ENCODE measurements at regions not wholly inside any gene's neighbourhood (a gene's known extent, or its start where the extent isn't known, plus 50 kb on each side); places are given as distances from the start of the nearest gene placed in this dataset.

- H3K27me3 ChIP-seq (ENCODE audit: control insufficient read depth in 3 of 3, insufficient read depth in 3 of 3, low read depth in 1 of 3, low read length in 3 of 3) = no peaks in the 10 kb centered on the region
- no peak overlapping the region for H3K4ac ChIP-seq (ENCODE audit: low read length)
- no peaks in the 10 kb centered on the region for H3K9me3 ChIP-seq (replicated peaks in 1 of 2; ENCODE audit: control insufficient read depth in 2 of 2, insufficient read depth in 1 of 2, low read depth in 1 of 2, low read length in 2 of 2)
- H2BK15ac ChIP-seq (ENCODE audit: low read length) = no peak overlapping the region
- H3K36me3 ChIP-seq (replicated peaks in 1 of 2; ENCODE audit: control insufficient read depth in 2 of 2, insufficient read depth in 2 of 2, low read length in 2 of 2) = no peaks in the 10 kb centered on the region
- H2BK120ac ChIP-seq (ENCODE audit: low read depth, low read length) = no peak overlapping the region
- no peak overlapping the region for H3K14ac ChIP-seq (ENCODE audit: low read length)
- no peak overlapping the region for H3K4me2 ChIP-seq (ENCODE audit: insufficient read depth, low read length, poor library complexity, severe bottlenecking)
- DNase-seq (ENCODE audit: low spot score) = no peak
- H2AFZ ChIP-seq (ENCODE audit: low read length) = no peak overlapping the region
- no peaks in the 10 kb centered on the region for H3K79me1 ChIP-seq (ENCODE audit: low read depth, low read length)
- H3K18ac ChIP-seq (ENCODE audit: low read length) = no peak overlapping the region
- no peak overlapping the region for H3K4me3 ChIP-seq (ENCODE audit: low read length in 2 of 2)
- H4K91ac ChIP-seq (ENCODE audit: low read depth, low read length, poor library complexity) = no peak overlapping the region
- H3K23ac ChIP-seq (ENCODE audit: low read depth, low read length, poor library complexity) = no peak overlapping the region
- no peak overlapping the region for H2BK5ac ChIP-seq (ENCODE audit: low read length)
- no peaks in the 10 kb centered on the region for H3K4me1 ChIP-seq (ENCODE audit: control insufficient read depth in 2 of 2, insufficient read depth in 1 of 2, low read depth in 1 of 2, low read length in 2 of 2)
- H3K27ac ChIP-seq (replicated peaks; ENCODE audit: low read length) = no peak overlapping the region
- no CpG with 5 or more reads among the region's 4 CpGs for WGBS, 2 donors (ENCODE audit: extremely low coverage in 2 of 2, insufficient read length in 2 of 2, insufficient replicate concordance in 1 of 2)
- no peak overlapping the region for H2BK12ac ChIP-seq (ENCODE audit: low read length)
- H3K9ac ChIP-seq (ENCODE audit: low read depth, low read length, poor library complexity) = no peak overlapping the region
- H4K8ac ChIP-seq (ENCODE audit: low read depth, low read length) = no peak overlapping the region
- no peak overlapping the region for H2AK5ac ChIP-seq (ENCODE audit: low read depth, low read length)
These were observed 647.7 kb downstream of the GATA3 start for GRCh38 chr10:8702181-8702580.

DNA sequence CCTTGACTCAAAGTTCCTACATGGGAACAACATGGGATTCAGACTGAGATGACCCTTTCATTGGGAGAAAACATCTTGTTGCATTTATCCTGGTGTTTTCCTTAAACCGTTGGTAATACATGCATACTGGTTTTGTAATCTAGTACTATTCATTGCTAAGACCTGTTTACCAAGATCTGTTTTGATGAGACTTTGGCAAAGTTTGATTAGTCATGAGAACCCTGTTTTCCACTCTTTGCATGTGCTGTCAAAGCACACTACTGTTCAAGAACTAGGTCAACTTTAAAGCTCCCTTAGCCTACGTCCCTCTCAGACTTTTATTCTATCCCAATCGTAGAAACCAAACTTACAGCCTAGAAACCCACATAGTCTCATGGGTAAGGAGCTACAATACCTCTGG is 650.9 kb downstream of the GATA3 start:
- H3K14ac ChIP-seq (ENCODE audit: low read length) = no peak overlapping the region

GRCh38 chr10:8712656-8713055 is 658.2 kb downstream of the GATA3 start:
- Histone ChIP-seq H3K4me1 (ENCODE audit: control insufficient read depth in 2 of 2, insufficient read depth in 1 of 2, low read depth in 1 of 2, low read length in 2 of 2) (no peaks in the 10 kb centered on the region), H2AFZ (ENCODE audit: low read length) (no peak overlapping the region), H3K27me3 (ENCODE audit: control insufficient read depth in 3 of 3, insufficient read depth in 3 of 3, low read depth in 1 of 3, low read length in 3 of 3) (no peaks in the 10 kb centered on the region), H3K36me3 (replicated peaks in 1 of 2; ENCODE audit: control insufficient read depth in 2 of 2, insufficient read depth in 2 of 2, low read length in 2 of 2) (no peaks in the 10 kb centered on the region), H3K4me3 (ENCODE audit: low read length in 2 of 2) (no peak overlapping the region), H2BK5ac (ENCODE audit: low read length) (no peak overlapping the region), H3K4me2 (ENCODE audit: insufficient read depth, low read length, poor library complexity, severe bottlenecking) (no peak overlapping the region), H3K4ac (ENCODE audit: low read length) (no peak overlapping the region), H2BK120ac (ENCODE audit: low read depth, low read length) (no peak overlapping the region), H3K9ac (ENCODE audit: low read depth, low read length, poor library complexity) (no peak overlapping the region), H2BK15ac (ENCODE audit: low read length) (no peak overlapping the region), H3K27ac (replicated peaks; ENCODE audit: low read length) (no peak overlapping the region), H2BK12ac (ENCODE audit: low read length) (no peak overlapping the region), H3K79me1 (ENCODE audit: low read depth, low read length) (no peaks in the 10 kb centered on the region), H3K23ac (ENCODE audit: low read depth, low read length, poor library complexity) (no peak overlapping the region), H3K9me3 (replicated peaks in 1 of 2; ENCODE audit: control insufficient read depth in 2 of 2, insufficient read depth in 1 of 2, low read depth in 1 of 2, low read length in 2 of 2) (no peaks in the 10 kb centered on the region), H4K8ac (ENCODE audit: low read depth, low read length) (no peak overlapping the region), H2AK5ac (ENCODE audit: low read depth, low read length) (no peak overlapping the region), H4K91ac (ENCODE audit: low read depth, low read length, poor library complexity) (no peak overlapping the region), H3K18ac (ENCODE audit: low read length) (no peak overlapping the region), H3K14ac (ENCODE audit: low read length) (no peak overlapping the region)
- no CpG with 5 or more reads among the region's 4 CpGs for WGBS, 2 donors (ENCODE audit: extremely low coverage in 2 of 2, insufficient read length in 2 of 2, insufficient replicate concordance in 1 of 2)
- no peak for DNase-seq (ENCODE audit: low spot score)

More for the DNA sequence above, 650.9 kb downstream of the GATA3 start:
- Histone ChIP-seq H3K9ac (ENCODE audit: low read depth, low read length, poor library complexity) (no peak overlapping the region), H4K8ac (ENCODE audit: low read depth, low read length) (no peak overlapping the region), H2BK5ac (ENCODE audit: low read length) (no peak overlapping the region), H3K4ac (ENCODE audit: low read length) (no peak overlapping the region), H2BK12ac (ENCODE audit: low read length) (no peak overlapping the region), H3K36me3 (replicated peaks in 1 of 2; ENCODE audit: control insufficient read depth in 2 of 2, insufficient read depth in 2 of 2, low read length in 2 of 2) (no peaks in the 10 kb centered on the region), H3K27ac (replicated peaks; ENCODE audit: low read length) (no peak overlapping the region), H3K4me2 (ENCODE audit: insufficient read depth, low read length, poor library complexity, severe bottlenecking) (no peak overlapping the region), H3K23ac (ENCODE audit: low read depth, low read length, poor library complexity) (no peak overlapping the region), H2BK120ac (ENCODE audit: low read depth, low read length) (no peak overlapping the region), H3K9me3 (replicated peaks in 1 of 2; ENCODE audit: control insufficient read depth in 2 of 2, insufficient read depth in 1 of 2, low read depth in 1 of 2, low read length in 2 of 2) (no peaks in the 10 kb centered on the region), H3K18ac (ENCODE audit: low read length) (no peak overlapping the region), H3K79me1 (ENCODE audit: low read depth, low read length) (no peaks in the 10 kb centered on the region), H3K4me3 (ENCODE audit: low read length in 2 of 2) (no peak overlapping the region), H2BK15ac (ENCODE audit: low read length) (no peak overlapping the region), H3K27me3 (ENCODE audit: control insufficient read depth in 3 of 3, insufficient read depth in 3 of 3, low read depth in 1 of 3, low read length in 3 of 3) (no peaks in the 10 kb centered on the region), H4K91ac (ENCODE audit: low read depth, low read length, poor library complexity) (no peak overlapping the region), H2AK5ac (ENCODE audit: low read depth, low read length) (no peak overlapping the region), H3K4me1 (ENCODE audit: control insufficient read depth in 2 of 2, insufficient read depth in 1 of 2, low read depth in 1 of 2, low read length in 2 of 2) (no peaks in the 10 kb centered on the region), H2AFZ (ENCODE audit: low read length) (no peak overlapping the region)
- no peak for DNase-seq (ENCODE audit: low spot score)
- no CpG with 5 or more reads among the region's 3 CpGs for WGBS, 2 donors (ENCODE audit: extremely low coverage in 2 of 2, insufficient read length in 2 of 2, insufficient replicate concordance in 1 of 2)

DNA sequence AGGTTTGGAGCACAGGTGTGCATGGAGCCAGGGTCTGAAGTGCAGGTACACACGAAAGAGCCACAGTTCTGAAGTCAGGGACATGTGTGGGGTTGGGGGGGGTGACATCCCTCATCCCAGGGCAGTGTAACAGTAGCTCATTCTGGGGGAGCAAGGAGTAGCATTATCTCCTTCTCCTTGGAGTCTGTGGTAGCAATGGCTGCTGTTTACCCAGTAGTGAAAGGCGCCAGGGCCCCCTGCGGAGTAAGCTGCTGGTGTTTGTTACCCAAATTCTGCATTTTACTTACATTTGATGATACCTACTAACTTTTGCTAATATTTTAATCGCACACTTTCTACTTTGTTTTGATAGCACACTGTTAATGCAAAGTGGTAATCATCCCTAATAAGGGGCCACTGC is 665.5 kb downstream of the GATA3 start:
- no peaks in the 10 kb centered on the region for H3K36me3 ChIP-seq (replicated peaks in 1 of 2; ENCODE audit: control insufficient read depth in 2 of 2, insufficient read depth in 2 of 2, low read length in 2 of 2)
- H4K91ac ChIP-seq (ENCODE audit: low read depth, low read length, poor library complexity) = no peak overlapping the region
- no peak overlapping the region for H3K23ac ChIP-seq (ENCODE audit: low read depth, low read length, poor library complexity)
- WGBS, 2 donors (ENCODE audit: extremely low coverage in 2 of 2, insufficient read length in 2 of 2, insufficient replicate concordance in 1 of 2) = no CpG with 5 or more reads among the region's 4 CpGs
- no peak overlapping the region for H3K4me3 ChIP-seq (ENCODE audit: low read length in 2 of 2)
- H3K18ac ChIP-seq (ENCODE audit: low read length) = no peak overlapping the region
- no peak overlapping the region for H3K9ac ChIP-seq (ENCODE audit: low read depth, low read length, poor library complexity)
- H2BK12ac ChIP-seq (ENCODE audit: low read length) = no peak overlapping the region
- H3K9me3 ChIP-seq (replicated peaks in 1 of 2; ENCODE audit: control insufficient read depth in 2 of 2, insufficient read depth in 1 of 2, low read depth in 1 of 2, low read length in 2 of 2) = peaks cover 0 to 6% of the 10 kb centered on the region in 2 donors
- H2AFZ ChIP-seq (ENCODE audit: low read length) = no peak overlapping the region
- H3K14ac ChIP-seq (ENCODE audit: low read length) = no peak overlapping the region
- H3K4ac ChIP-seq (ENCODE audit: low read length) = no peak overlapping the region
- H2BK120ac ChIP-seq (ENCODE audit: low read depth, low read length) = no peak overlapping the region
- H3K4me1 ChIP-seq (ENCODE audit: control insufficient read depth in 2 of 2, insufficient read depth in 1 of 2, low read depth in 1 of 2, low read length in 2 of 2) = no peaks in the 10 kb centered on the region
- no peaks in the 10 kb centered on the region for H3K79me1 ChIP-seq (ENCODE audit: low read depth, low read length)
- no peak overlapping the region for H2BK5ac ChIP-seq (ENCODE audit: low read length)
- no peak overlapping the region for H4K8ac ChIP-seq (ENCODE audit: low read depth, low read length)
- no peaks in the 10 kb centered on the region for H3K27me3 ChIP-seq (ENCODE audit: control insufficient read depth in 3 of 3, insufficient read depth in 3 of 3, low read depth in 1 of 3, low read length in 3 of 3)
- no peak overlapping the region for H2AK5ac ChIP-seq (ENCODE audit: low read depth, low read length)
- no peak for DNase-seq (ENCODE audit: low spot score)
- H2BK15ac ChIP-seq (ENCODE audit: low read length) = no peak overlapping the region
- H3K27ac ChIP-seq (replicated peaks; ENCODE audit: low read length) = no peak overlapping the region
- H3K4me2 ChIP-seq (ENCODE audit: insufficient read depth, low read length, poor library complexity, severe bottlenecking) = no peak overlapping the region

All from neuronal stem cell (in vitro differentiated cells).